Mesendoderm (in vitro differentiated cells): ENCODE measurements at regions not wholly inside any gene's neighbourhood (a gene's known extent, or its start where the extent isn't known, plus 50 kb on each side); places are given as distances from the start of the nearest gene placed in this dataset.

Source experiments
- DNase-seq: peaks from one replicate; pipeline ENCODE4 v3.0.0; 2013
- H2AK5ac ChIP-seq: 2 replicates; pipeline ENCODE4 v1.6.1; 2013; ENCODE audit warnings: low read length, inconsistent platforms
- H2BK120ac ChIP-seq: 2 replicates; pipeline ENCODE4 v1.6.1; 2013; ENCODE audit warnings: low read depth, mild to moderate bottlenecking, low read length, moderate library complexity, mixed read lengths
- H2BK15ac ChIP-seq: replicated peaks from 2 replicates; pipeline ENCODE4 v1.6.1; 2013; ENCODE audit warnings: low read depth, mild to moderate bottlenecking, moderate library complexity
- H2BK5ac ChIP-seq: 2 replicates; pipeline ENCODE4 v1.6.1; 2013; ENCODE audit warnings: low read length, inconsistent platforms
- H3K18ac ChIP-seq: 2 replicates; pipeline ENCODE4 v1.6.1; 2013; ENCODE audit warnings: mild to moderate bottlenecking, low read length, mixed read lengths
- H3K23ac ChIP-seq: one replicate; pipeline ENCODE4 v1.6.1; 2013; ENCODE audit warnings: low read length
- H3K27ac ChIP-seq: 2 replicates; pipeline ENCODE4 v1.5.1; 2013; ENCODE audit warnings: low read depth, mild to moderate bottlenecking, inconsistent platforms, low read length, moderate library complexity
- H3K27me3 ChIP-seq: 2 replicates; pipeline ENCODE4 v1.6.1; 2013; ENCODE audit warnings: low read length, control low read depth, mild to moderate bottlenecking, inconsistent platforms; ENCODE audit not compliant: insufficient read depth, poor library complexity
- H3K36me3 ChIP-seq: 2 replicates; pipeline ENCODE4 v1.6.1; 2013; ENCODE audit warnings: low read length, inconsistent platforms; ENCODE audit not compliant: control insufficient read depth, insufficient read depth
- H3K4ac ChIP-seq: one replicate; pipeline ENCODE4 v1.6.1; 2013; ENCODE audit warnings: low read depth, mild to moderate bottlenecking, low read length, moderate library complexity
- H3K4me1 ChIP-seq: 2 replicates; pipeline ENCODE4 v1.6.1; 2013; ENCODE audit warnings: low read depth, low read length, inconsistent platforms; ENCODE audit not compliant: control insufficient read depth
- H3K4me2 ChIP-seq: 2 replicates; pipeline ENCODE4 v1.6.1; 2013; ENCODE audit warnings: low read length
- H3K4me3 ChIP-seq: 2 replicates; pipeline ENCODE4 v1.5.1; 2013; ENCODE audit warnings: mild to moderate bottlenecking, low read length
- H3K56ac ChIP-seq: one replicate; pipeline ENCODE4 v1.6.1; 2013; ENCODE audit warnings: low read length
- H3K79me1 ChIP-seq: 2 replicates; pipeline ENCODE4 v1.6.1; 2013; ENCODE audit warnings: low read length, inconsistent platforms
- H3K79me2 ChIP-seq: 2 replicates; pipeline ENCODE4 v1.6.1; 2013; ENCODE audit warnings: mild to moderate bottlenecking, low read length; ENCODE audit not compliant: control insufficient read depth, insufficient read depth
- H3K9ac ChIP-seq: 2 replicates; pipeline ENCODE4 v1.6.1; 2013; ENCODE audit warnings: low read length, inconsistent platforms
- H4K5ac ChIP-seq: one replicate; pipeline ENCODE4 v1.6.1; 2013; ENCODE audit warnings: low read length
- H4K8ac ChIP-seq: one replicate; pipeline ENCODE4 v1.6.1; 2013; ENCODE audit warnings: low read depth, mild to moderate bottlenecking, control low read depth, low read length, moderate library complexity
- WGBS: extraction: QIAGEN DNeasy Blood & Tissue Kit; methylation state at CpG from one replicate; pipeline ENCODE4 v1.1.7; 2013; ENCODE audit warnings: low lambda C conversion rate, missing lambda C conversion rate; ENCODE audit not compliant: insufficient coverage; ENCODE audit errors: extremely low coverage; 5-methylcytosine and 5-hydroxymethylcytosine counted together

GRCh38 chr2:150570712-150571111 is 83.2 kb upstream of the RND3 start:
- H2AK5ac ChIP-seq, result no peak overlapping the region
- H3K4me2 ChIP-seq, result no peak overlapping the region
- H3K79me1 ChIP-seq, result no peaks in the 10 kb centered on the region
- no peak for DNase-seq
- no peaks in the 10 kb centered on the region for H3K79me2 ChIP-seq
- no CpG with 5 or more reads among the region's 1 CpG for WGBS
- H3K27me3 ChIP-seq, result no peaks in the 10 kb centered on the region
- no peaks in the 10 kb centered on the region for H3K36me3 ChIP-seq
- no peak overlapping the region for H3K9ac ChIP-seq
- no peak overlapping the region for H3K56ac ChIP-seq
- H4K5ac ChIP-seq, result no peak overlapping the region
- no peak overlapping the region for H3K27ac ChIP-seq
- no peak overlapping the region for H4K8ac ChIP-seq
- H3K4me3 ChIP-seq, result no peak overlapping the region
- no peaks in the 10 kb centered on the region for H3K4me1 ChIP-seq
- H2BK5ac ChIP-seq, result no peak overlapping the region
- no peak overlapping the region for H2BK120ac ChIP-seq
- no peak overlapping the region for H2BK15ac ChIP-seq
- no peak overlapping the region for H3K4ac ChIP-seq
- no peak overlapping the region for H3K18ac ChIP-seq
- H3K23ac ChIP-seq, result no peak overlapping the region

GRCh38 chr2:150569761-150570160 is 82.3 kb upstream of the RND3 start:
- DNase-seq, result no peak
- Histone ChIP-seq H2BK120ac (no peak overlapping the region), H3K36me3 (no peaks in the 10 kb centered on the region), H3K4me3 (no peak overlapping the region), H3K4ac (no peak overlapping the region), H3K4me2 (no peak overlapping the region), H3K27me3 (no peaks in the 10 kb centered on the region), H3K23ac (no peak overlapping the region), H3K56ac (no peak overlapping the region), H4K5ac (no peak overlapping the region), H3K27ac (no peak overlapping the region), H3K18ac (no peak overlapping the region), H2BK5ac (no peak overlapping the region), H3K79me2 (no peaks in the 10 kb centered on the region), H3K79me1 (no peaks in the 10 kb centered on the region), H4K8ac (no peak overlapping the region), H3K4me1 (no peaks in the 10 kb centered on the region), H2BK15ac (no peak overlapping the region), H3K9ac (no peak overlapping the region), H2AK5ac (no peak overlapping the region)
- no CpG with 5 or more reads among the region's 4 CpGs for WGBS

GRCh38 chr2:150567771-150568301 is 80.4 kb upstream of the RND3 start:
- Histone ChIP-seq H3K4me1 (no peaks in the 10 kb centered on the region), H3K4ac (no peak overlapping the region), H3K27me3 (no peaks in the 10 kb centered on the region), H3K27ac (no peak overlapping the region), H2AK5ac (no peak overlapping the region), H4K5ac (no peak overlapping the region), H3K23ac (no peak overlapping the region), H2BK15ac (no peak overlapping the region), H2BK120ac (no peak overlapping the region), H3K18ac (no peak overlapping the region), H3K79me1 (no peaks in the 10 kb centered on the region), H3K56ac (no peak overlapping the region), H3K4me3 (no peak overlapping the region), H3K4me2 (no peak overlapping the region), H3K79me2 (no peaks in the 10 kb centered on the region), H3K9ac (no peak overlapping the region), H4K8ac (no peak overlapping the region), H2BK5ac (no peak overlapping the region), H3K36me3 (no peaks in the 10 kb centered on the region)
- WGBS, result no CpG with 5 or more reads among the region's 4 CpGs
- DNase-seq, result no peak

- Histone ChIP-seq H3K4me2 (no peak overlapping the region), H3K56ac (no peak overlapping the region), H2BK120ac (no peak overlapping the region), H3K4me1 (no peaks in the 10 kb centered on the region), H3K27me3 (no peaks in the 10 kb centered on the region), H3K27ac (no peak overlapping the region), H3K18ac (no peak overlapping the region), H3K79me1 (no peaks in the 10 kb centered on the region), H2BK5ac (no peak overlapping the region), H3K23ac (no peak overlapping the region), H4K8ac (no peak overlapping the region), H2AK5ac (no peak overlapping the region), H3K9ac (no peak overlapping the region), H3K79me2 (no peaks in the 10 kb centered on the region), H2BK15ac (no peak overlapping the region), H3K36me3 (no peaks in the 10 kb centered on the region), H3K4me3 (no peak overlapping the region), H4K5ac (no peak overlapping the region), H3K4ac (no peak overlapping the region)
- no peak for DNase-seq
- WGBS, result no CpG with 5 or more reads among the region's 3 CpGs
Measured at GRCh38 chr2:150566289-150566688, 78.8 kb upstream of the RND3 start.

GRCh38 chr2:150561076-150561475 is 73.6 kb upstream of the RND3 start:
- H4K8ac ChIP-seq, result no peak overlapping the region
- no peak overlapping the region for H2AK5ac ChIP-seq
- DNase-seq, result no peak
- H3K23ac ChIP-seq, result no peak overlapping the region
- H2BK120ac ChIP-seq, result no peak overlapping the region
- no peak overlapping the region for H3K4ac ChIP-seq
- H2BK5ac ChIP-seq, result no peak overlapping the region
- no peak overlapping the region for H3K27ac ChIP-seq
- no peaks in the 10 kb centered on the region for H3K36me3 ChIP-seq
- H3K4me2 ChIP-seq, result no peak overlapping the region
- H4K5ac ChIP-seq, result no peak overlapping the region
- H3K4me3 ChIP-seq, result no peak overlapping the region
- H3K4me1 ChIP-seq, result no peaks in the 10 kb centered on the region
- no peaks in the 10 kb centered on the region for H3K79me1 ChIP-seq
- no peaks in the 10 kb centered on the region for H3K79me2 ChIP-seq
- no peak overlapping the region for H3K18ac ChIP-seq
- no CpG with 5 or more reads among the region's 1 CpG for WGBS
- H3K9ac ChIP-seq, result no peak overlapping the region
- H3K56ac ChIP-seq, result no peak overlapping the region
- no peak overlapping the region for H2BK15ac ChIP-seq
- H3K27me3 ChIP-seq, result no peaks in the 10 kb centered on the region

- Histone ChIP-seq H3K79me2 (no peaks in the 10 kb centered on the region), H2BK5ac (no peak overlapping the region), H2AK5ac (no peak overlapping the region), H4K5ac (no peak overlapping the region), H4K8ac (no peak overlapping the region), H3K36me3 (no peaks in the 10 kb centered on the region), H3K4me3 (no peak overlapping the region), H2BK15ac (no peak overlapping the region), H3K9ac (no peak overlapping the region), H3K23ac (no peak overlapping the region), H3K4me1 (no peaks in the 10 kb centered on the region), H3K79me1 (no peaks in the 10 kb centered on the region), H3K27me3 (no peaks in the 10 kb centered on the region), H3K4ac (no peak overlapping the region), H3K18ac (no peak overlapping the region), H3K27ac (no peak overlapping the region), H2BK120ac (no peak overlapping the region), H3K4me2 (no peak overlapping the region), H3K56ac (no peak overlapping the region)
- no CpG with 5 or more reads among the region's 2 CpGs for WGBS
- no peak for DNase-seq
Measured at GRCh38 chr2:150557020-150557600, 69.6 kb upstream of the RND3 start.
